ENCODE measurements at regions not wholly inside any gene's neighbourhood (a gene's known extent, or its start where the extent isn't known, plus 50 kb on each side); places are given as distances from the start of the nearest gene placed in this dataset.

- intact Hi-C loops (cut with micrococcal nuclease; ENCODE audit: unreplicated experiment) = no loop called here
- no peak overlapping the region for H3K4me2 ChIP-seq (ENCODE audit: low read depth, low read length)
Measured at GRCh38 chr5:165626161-165626560, 2120.7 kb downstream of the MAT2B start.

More at GRCh38 chr5:165626161-165626560, 2120.7 kb downstream of the MAT2B start:
- ATAC-seq = no peak
- Histone ChIP-seq H3K79me2 (ENCODE audit: insufficient read depth, low read length) (no peaks in the 10 kb centered on the region), H3K36me3 (replicated peaks in 1 of 2; ENCODE audit: control insufficient read depth in 1 of 2, insufficient read depth in 2 of 2, low read length in 2 of 2) (no peaks in the 10 kb centered on the region), H3K9ac (ENCODE audit: insufficient read depth, low read depth, low read length) (no peak overlapping the region), H3K4me3 (replicated peaks in 1 of 3; ENCODE audit: insufficient read depth in 1 of 3, low read depth in 2 of 3, low read length in 3 of 3) (no peak overlapping the region), H3K27ac (ENCODE audit: extremely low read length, insufficient read depth, low read length) (no peak overlapping the region), H3K4me1 (ENCODE audit: insufficient read depth, low read length) (peaks cover 20% of the 10 kb centered on the region), H4K20me1 (ENCODE audit: insufficient read depth, low read length) (no peaks in the 10 kb centered on the region), H2AFZ (ENCODE audit: low read length) (no peak overlapping the region), H3K27me3 (ENCODE audit: control insufficient read depth in 1 of 2, insufficient read depth in 2 of 2, low read length in 2 of 2) (no peaks in the 10 kb centered on the region), H3K9me3 (ENCODE audit: low read length) (peaks cover 38% of the 10 kb centered on the region)
- ChIA-PET POLR2A (no interaction called here), CTCF (ENCODE audit: low intra/inter-chr PET ratio, low total read pairs) (no interaction called here)
- in situ Hi-C loops (cut with HindIII; ENCODE audit: extremely low pct_ligation_motif_present, low pct_unique_long_range_greater_than_20kb) = no loop called here
- TF ChIP-seq BORCS8-MEF2B (CRISPR knock-in tag; IDR thresholded peaks at IDR 0.05) (no peak), SP140L (CRISPR knock-in tag; IDR thresholded peaks at IDR 0.05; ENCODE audit: borderline replicate concordance) (no peak), ZNF704 (CRISPR knock-in tag; IDR thresholded peaks at IDR 0.05; ENCODE audit: borderline replicate concordance) (no peak), FOXA3 (CRISPR knock-in tag; IDR thresholded peaks at IDR 0.05) (no peak), ZSCAN9 (CRISPR knock-in tag; IDR thresholded peaks at IDR 0.05; ENCODE audit: borderline replicate concordance) (no peak), HMG20B (CRISPR knock-in tag; conservative IDR thresholded peaks at IDR 0.05) (no peak), CENPT (CRISPR knock-in tag; IDR thresholded peaks at IDR 0.05; ENCODE audit: low read depth) (no peak), KLF6 (CRISPR knock-in tag; IDR thresholded peaks at IDR 0.05) (no peak), ZNF607 (CRISPR knock-in tag; IDR thresholded peaks at IDR 0.05; ENCODE audit: borderline replicate concordance) (no peak), PHF20 (CRISPR knock-in tag; IDR thresholded peaks at IDR 0.05) (no peak), ARID4A (CRISPR knock-in tag; IDR thresholded peaks at IDR 0.05; ENCODE audit: borderline replicate concordance) (no peak), TEAD2 (CRISPR knock-in tag; IDR thresholded peaks at IDR 0.05) (no peak), RAD51 (IDR thresholded peaks at IDR 0.05; ENCODE audit: borderline replicate concordance) (no peak), HNRNPH1 (optimal IDR thresholded peaks at IDR 0.05; ENCODE audit: low read depth, low read length) (no peak), ZNF337 (CRISPR knock-in tag; IDR thresholded peaks at IDR 0.05; ENCODE audit: borderline replicate concordance, low read depth) (no peak)
- DNase-seq (ENCODE audit: low spot score) = no peak
- FAIRE-seq = no peak
- no TSS peak for BruUV-seq (replicated peaks)
